ENCODE measurements at regions not wholly inside any gene's neighbourhood (a gene's known extent, or its start where the extent isn't known, plus 50 kb on each side); places are given as distances from the start of the nearest gene placed in this dataset.

GRCh38 chr10:56583316-56583715 is 222.3 kb upstream of the ZWINT start:
- H3K79me2 ChIP-seq (ENCODE audit: insufficient read depth, low read depth, low read length), result no peaks in the 10 kb centered on the region
- 0 out of 2 replicates have a peak, but pooled peaks cover 6% of the 10 kb centered on the region for H3K9me2 ChIP-seq (ENCODE audit: insufficient read depth, low read length)
- no peak overlapping the region; the same call in 1 of the 2 replicates for H2AFZ ChIP-seq (ENCODE audit: low read length)
- H3K27ac ChIP-seq (ENCODE audit: low read depth, low read length, poor library complexity, severe bottlenecking), result no peak overlapping the region
- CTCF ChIA-PET (ENCODE audit: unreplicated experiment), result no interaction called here
- BruUV-seq (replicated peaks), result no TSS peak
- POLR2A ChIA-PET, result interaction anchor here (0.8 to 1.8 kb wide), 5 partner anchors 14 to 81 kb away, joined by 3 to 7 read pairs (median 4); no protein-coding TSS in a partner anchor
- H3K36me3 ChIP-seq (ENCODE audit: insufficient read depth, low read length), result no peaks in the 10 kb centered on the region; the same call in 1 of the 2 replicates
- no peak overlapping the region for H3K4me3 ChIP-seq (ENCODE audit: low read depth, low read length, poor library complexity, severe bottlenecking)
- no peak overlapping the region for H3K4me2 ChIP-seq (ENCODE audit: low read length)
- intact Hi-C loops (cut with micrococcal nuclease; ENCODE audit: unreplicated experiment), result no loop called here
- H4K20me1 ChIP-seq (ENCODE audit: insufficient read depth, low read length), result no peaks in the 10 kb centered on the region
- peaks cover 10% of the 10 kb centered on the region for H3K4me1 ChIP-seq (ENCODE audit: insufficient read depth, low read length, poor library complexity, severe bottlenecking)
- H3K9me3 ChIP-seq (ENCODE audit: low read length), result peaks cover under 1% of the 10 kb centered on the region; the same call in 1 of the 2 replicates
- no peak for DNase-seq (ENCODE audit: low spot score)
- TF ChIP-seq CTCF (conservative IDR thresholded peaks at IDR 0.05; ENCODE audit: low read length) (no peak), EZH2phosphoT487 (IDR thresholded peaks at IDR 0.05; ENCODE audit: borderline replicate concordance, low read depth, low read length) (no peak)

GRCh38 chr10:56567580-56567979 is 206.5 kb upstream of the ZWINT start:
- BruUV-seq (replicated peaks), result no TSS peak
- H3K79me2 ChIP-seq (ENCODE audit: insufficient read depth, low read depth, low read length), result no peaks in the 10 kb centered on the region
- intact Hi-C loops (cut with micrococcal nuclease; ENCODE audit: unreplicated experiment), result no loop called here

More at GRCh38 chr10:56567580-56567979, 206.5 kb upstream of the ZWINT start:
- POLR2A ChIA-PET, result no interaction called here
- no peak overlapping the region for H3K27ac ChIP-seq (ENCODE audit: low read depth, low read length, poor library complexity, severe bottlenecking)
- no peaks in the 10 kb centered on the region for H3K9me2 ChIP-seq (ENCODE audit: insufficient read depth, low read length)
- H4K20me1 ChIP-seq (ENCODE audit: insufficient read depth, low read length), result no peaks in the 10 kb centered on the region
- 0 out of 2 replicates have a peak, but pooled peaks cover 5% of the 10 kb centered on the region for H3K36me3 ChIP-seq (ENCODE audit: insufficient read depth, low read length)
- TF ChIP-seq CTCF (conservative IDR thresholded peaks at IDR 0.05; ENCODE audit: low read length), result no peak
- no peak for TF ChIP-seq EZH2phosphoT487 (IDR thresholded peaks at IDR 0.05; ENCODE audit: borderline replicate concordance, low read depth, low read length)
- peaks cover 20% of the 10 kb centered on the region; the same call in 1 of the 2 replicates for H3K9me3 ChIP-seq (ENCODE audit: low read length)
- no peak overlapping the region for H2AFZ ChIP-seq (ENCODE audit: low read length)
- CTCF ChIA-PET (ENCODE audit: unreplicated experiment), result no interaction called here
- no peak overlapping the region for H3K4me2 ChIP-seq (ENCODE audit: low read length)
- H3K4me3 ChIP-seq (ENCODE audit: low read depth, low read length, poor library complexity, severe bottlenecking), result no peak overlapping the region
- H3K4me1 ChIP-seq (ENCODE audit: insufficient read depth, low read length, poor library complexity, severe bottlenecking), result no peaks in the 10 kb centered on the region
- DNase-seq (ENCODE audit: low spot score), result no peak
